GM12875 (cell line): ENCODE measurements at regions not wholly inside any gene's neighbourhood (a gene's known extent, or its start where the extent isn't known, plus 50 kb on each side); places are given as distances from the start of the nearest gene placed in this dataset.
"Not testable (repeated sequence)": the region's sequence is repeated elsewhere in the genome, so short reads cannot be mapped to it uniquely, and the experiment has no call there.

Experiments
- H3K4me3 ChIP-seq: one replicate; pipeline ENCODE4 v1.5.1; 2011; ENCODE audit warnings: low read depth, low read length, control low read depth
- TF ChIP-seq, protein P1 (sequence below): IDR thresholded peaks from 2 replicates; pipeline ENCODE4 v1.5.1; 2011; ENCODE audit warnings: low read depth, mild to moderate bottlenecking, control low read depth, inconsistent platforms, low read length, moderate library complexity, borderline replicate concordance; ENCODE audit not compliant: insufficient read depth

GRCh38 chr10:124244256-124244877, 151.0 kb upstream of the CHST15 start:
- TF ChIP-seq, protein P1, sequence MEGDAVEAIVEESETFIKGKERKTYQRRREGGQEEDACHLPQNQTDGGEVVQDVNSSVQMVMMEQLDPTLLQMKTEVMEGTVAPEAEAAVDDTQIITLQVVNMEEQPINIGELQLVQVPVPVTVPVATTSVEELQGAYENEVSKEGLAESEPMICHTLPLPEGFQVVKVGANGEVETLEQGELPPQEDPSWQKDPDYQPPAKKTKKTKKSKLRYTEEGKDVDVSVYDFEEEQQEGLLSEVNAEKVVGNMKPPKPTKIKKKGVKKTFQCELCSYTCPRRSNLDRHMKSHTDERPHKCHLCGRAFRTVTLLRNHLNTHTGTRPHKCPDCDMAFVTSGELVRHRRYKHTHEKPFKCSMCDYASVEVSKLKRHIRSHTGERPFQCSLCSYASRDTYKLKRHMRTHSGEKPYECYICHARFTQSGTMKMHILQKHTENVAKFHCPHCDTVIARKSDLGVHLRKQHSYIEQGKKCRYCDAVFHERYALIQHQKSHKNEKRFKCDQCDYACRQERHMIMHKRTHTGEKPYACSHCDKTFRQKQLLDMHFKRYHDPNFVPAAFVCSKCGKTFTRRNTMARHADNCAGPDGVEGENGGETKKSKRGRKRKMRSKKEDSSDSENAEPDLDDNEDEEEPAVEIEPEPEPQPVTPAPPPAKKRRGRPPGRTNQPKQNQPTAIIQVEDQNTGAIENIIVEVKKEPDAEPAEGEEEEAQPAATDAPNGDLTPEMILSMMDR, result no peak
- H3K4me3 ChIP-seq, result no peak overlapping the region

- no peak overlapping the region for H3K4me3 ChIP-seq
- TF ChIP-seq, protein P1, result no peak
Measured at GRCh38 chr10:124243702-124244121, 150.3 kb upstream of the CHST15 start.

DNA sequence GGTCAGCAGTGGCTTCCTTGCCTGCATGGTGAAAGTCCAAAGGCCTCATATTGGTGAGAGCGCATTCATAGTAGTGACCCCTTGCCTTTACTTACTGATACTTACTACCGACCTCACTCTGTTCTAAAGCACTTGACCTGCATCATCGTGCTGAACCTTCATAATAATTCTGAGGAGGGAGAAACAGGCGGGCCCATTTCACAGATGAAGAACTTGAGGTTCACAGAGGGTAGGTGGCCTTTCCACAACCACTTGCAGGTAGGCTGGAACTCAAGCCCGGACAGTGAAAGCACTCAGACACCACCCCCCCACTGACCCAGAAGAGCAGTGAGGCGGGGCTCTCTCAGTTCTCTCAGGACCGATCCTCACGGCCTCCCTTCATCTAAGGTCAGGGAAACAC, 149.4 kb upstream of the CHST15 start:
- no peak overlapping the region for H3K4me3 ChIP-seq
- TF ChIP-seq, protein P1, result no peak

DNA sequence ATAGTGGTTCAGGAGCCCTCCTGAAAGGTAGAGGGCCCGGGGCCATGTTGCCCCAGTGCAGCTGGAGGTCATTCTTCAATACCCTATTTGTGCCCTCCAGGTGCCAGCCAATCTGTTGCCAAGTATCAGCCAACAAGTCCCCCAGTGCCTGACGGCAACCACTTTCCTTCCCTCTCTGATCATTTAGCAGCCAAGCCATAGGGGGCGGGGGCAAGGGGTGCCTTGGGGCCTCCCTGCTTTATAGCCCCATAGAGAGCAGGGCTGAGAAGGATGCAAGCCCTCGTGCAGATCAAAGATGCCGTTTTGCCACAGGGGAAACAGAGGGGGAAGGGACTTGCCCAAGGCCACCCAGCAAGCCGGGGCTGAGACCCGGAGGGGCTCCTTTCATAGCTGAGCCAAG, 149.0 kb upstream of the CHST15 start:
- TF ChIP-seq, protein P1, result no peak
- no peak overlapping the region for H3K4me3 ChIP-seq

DNA sequence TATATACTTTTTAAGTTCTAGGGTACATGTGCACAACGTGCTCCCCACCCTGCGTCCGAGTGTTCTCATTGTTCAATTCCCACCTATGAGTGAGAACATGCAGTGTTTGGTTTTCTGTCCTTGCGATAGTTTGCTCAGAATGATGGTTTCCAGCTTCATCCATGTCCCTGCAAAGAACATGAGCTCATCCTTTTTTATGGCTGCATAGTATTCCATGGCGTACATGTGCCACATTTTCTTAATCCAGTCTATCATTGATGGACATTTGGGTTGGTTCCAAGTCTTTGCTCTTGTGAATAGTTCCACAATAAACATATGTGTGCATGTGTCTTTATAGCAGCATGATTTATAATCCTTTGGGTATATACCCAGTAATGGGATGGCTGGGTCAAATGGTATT, 148.1 kb upstream of the CHST15 start:
- H3K4me3 ChIP-seq, result not testable (repeated sequence)

- TF ChIP-seq, protein P1, result no peak
- H3K4me3 ChIP-seq, result no peak overlapping the region
Measured at GRCh38 chr10:124240839-124241291, 147.5 kb upstream of the CHST15 start.

DNA sequence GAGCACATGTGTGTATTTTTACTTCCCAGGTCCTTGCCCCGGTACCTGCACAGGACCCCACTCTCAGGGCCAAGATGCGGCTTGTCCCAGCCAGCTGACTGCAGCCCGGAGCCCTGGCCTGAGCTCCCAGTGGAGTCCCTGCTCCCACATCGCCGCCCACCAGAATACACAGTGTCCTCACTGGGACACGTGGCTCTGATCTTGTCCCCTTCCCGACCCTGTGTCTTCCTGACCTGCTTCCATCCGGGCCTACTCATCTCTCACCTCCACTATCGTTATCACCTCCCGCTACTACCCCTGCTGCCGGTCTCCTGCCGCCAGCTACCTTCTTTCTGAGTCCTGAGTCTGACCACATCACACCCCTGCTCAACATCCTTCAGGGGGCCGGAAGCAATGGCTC, 146.3 kb upstream of the CHST15 start:
- TF ChIP-seq, protein P1, result no peak
- no peak overlapping the region for H3K4me3 ChIP-seq
